Nephron progenitor cell (in vitro differentiated cells): ENCODE measurements at regions not wholly inside any gene's neighbourhood (a gene's known extent, or its start where the extent isn't known, plus 50 kb on each side); places are given as distances from the start of the nearest gene placed in this dataset.
A peak's percentile ranks its signal among the peaks of the same experiment; 100 is the strongest.

Experiments used
- DNase-seq: peaks from one replicate; pipeline ENCODE4 v3.0.0; 2021
- H3K27ac Mint-ChIP-seq: 2 replicates; pipeline ENCODE4 v1.8.0; 2021; ENCODE audit warnings: mild to moderate bottlenecking, moderate library complexity, mixed read lengths
- H3K27me3 Mint-ChIP-seq: 2 replicates; pipeline ENCODE4 v1.8.0; 2021; ENCODE audit warnings: mild to moderate bottlenecking, low read depth, mixed read lengths; ENCODE audit not compliant: poor library complexity
- H3K36me3 Mint-ChIP-seq: 2 replicates; pipeline ENCODE4 v1.8.0; 2021; ENCODE audit warnings: low read depth, mixed read lengths
- H3K4me1 Mint-ChIP-seq: 2 replicates; pipeline ENCODE4 v1.8.0; 2021; ENCODE audit warnings: mixed read lengths
- H3K4me3 Mint-ChIP-seq: 2 replicates; pipeline ENCODE4 v1.8.0; 2021; ENCODE audit warnings: mild to moderate bottlenecking, moderate library complexity, mixed read lengths
- H3K9me3 Mint-ChIP-seq: 2 replicates; pipeline ENCODE4 v1.8.0; 2021; ENCODE audit warnings: mild to moderate bottlenecking, moderate library complexity, mixed read lengths
- TF ChIP-seq, protein P1 (sequence below): fragments of 200-600 bp; sonication (generic); IDR thresholded peaks from 2 replicates; pipeline ENCODE4 v1.5.0; 2021; ENCODE audit warnings: antibody characterized with exemption

DNA sequence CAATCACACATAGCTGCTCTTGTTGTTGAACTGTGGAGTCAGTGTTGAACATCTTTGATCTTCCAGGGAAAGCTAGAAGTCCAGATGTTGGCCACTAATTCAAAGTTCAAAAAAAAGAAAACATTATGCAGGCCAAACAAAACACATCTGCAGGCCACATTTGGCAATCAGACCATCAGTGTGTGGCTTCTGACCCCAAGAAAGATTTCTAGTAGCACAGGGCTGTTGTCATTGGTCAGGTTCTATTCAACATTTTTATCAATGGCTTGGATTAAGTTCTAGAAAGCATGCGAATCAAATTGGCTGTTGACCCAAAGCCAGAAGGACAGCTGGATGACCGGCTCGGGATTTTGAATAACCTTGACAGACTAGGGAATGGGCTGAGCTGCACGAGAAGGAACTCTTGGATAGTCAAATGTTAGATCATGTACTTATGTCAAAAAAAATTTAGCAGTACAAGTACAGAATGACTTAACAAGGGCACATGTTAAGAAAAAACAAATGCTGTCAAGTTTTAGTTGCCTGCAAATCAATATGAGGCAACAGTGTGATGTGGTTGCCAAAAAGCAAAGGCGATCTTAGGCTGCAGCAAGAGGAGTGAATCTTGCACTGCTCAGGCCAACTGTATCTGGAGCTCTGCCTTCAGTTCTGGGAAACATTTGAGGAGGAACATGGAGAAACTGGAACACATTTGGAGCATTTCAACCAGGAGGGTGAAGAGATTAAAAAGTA lies 187.6 kb downstream of the RGS9 start:
- TF ChIP-seq, protein P1, sequence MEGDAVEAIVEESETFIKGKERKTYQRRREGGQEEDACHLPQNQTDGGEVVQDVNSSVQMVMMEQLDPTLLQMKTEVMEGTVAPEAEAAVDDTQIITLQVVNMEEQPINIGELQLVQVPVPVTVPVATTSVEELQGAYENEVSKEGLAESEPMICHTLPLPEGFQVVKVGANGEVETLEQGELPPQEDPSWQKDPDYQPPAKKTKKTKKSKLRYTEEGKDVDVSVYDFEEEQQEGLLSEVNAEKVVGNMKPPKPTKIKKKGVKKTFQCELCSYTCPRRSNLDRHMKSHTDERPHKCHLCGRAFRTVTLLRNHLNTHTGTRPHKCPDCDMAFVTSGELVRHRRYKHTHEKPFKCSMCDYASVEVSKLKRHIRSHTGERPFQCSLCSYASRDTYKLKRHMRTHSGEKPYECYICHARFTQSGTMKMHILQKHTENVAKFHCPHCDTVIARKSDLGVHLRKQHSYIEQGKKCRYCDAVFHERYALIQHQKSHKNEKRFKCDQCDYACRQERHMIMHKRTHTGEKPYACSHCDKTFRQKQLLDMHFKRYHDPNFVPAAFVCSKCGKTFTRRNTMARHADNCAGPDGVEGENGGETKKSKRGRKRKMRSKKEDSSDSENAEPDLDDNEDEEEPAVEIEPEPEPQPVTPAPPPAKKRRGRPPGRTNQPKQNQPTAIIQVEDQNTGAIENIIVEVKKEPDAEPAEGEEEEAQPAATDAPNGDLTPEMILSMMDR = no peak
- Mint-ChIP-seq H3K9me3 (no peaks in the 10 kb centered on the region), H3K27me3 (peaks cover 7% of the 10 kb centered on the region), H3K4me3 (no peak overlapping the region), H3K36me3 (no peaks in the 10 kb centered on the region), H3K4me1 (peaks cover 16% of the 10 kb centered on the region), H3K27ac (no peak overlapping the region)
- no peak for DNase-seq

- no peak overlapping the region for H3K27ac Mint-ChIP-seq
- DNase-seq = no peak
- H3K27me3 Mint-ChIP-seq = peaks cover 7% of the 10 kb centered on the region
- no peaks in the 10 kb centered on the region for H3K36me3 Mint-ChIP-seq
- H3K4me1 Mint-ChIP-seq = peaks cover 16% of the 10 kb centered on the region
- no peak overlapping the region for H3K4me3 Mint-ChIP-seq
- H3K9me3 Mint-ChIP-seq = peaks cover 3% of the 10 kb centered on the region
- TF ChIP-seq, protein P1 = no peak
Observed at GRCh38 chr17:65323049-65323448, 185.9 kb downstream of the RGS9 start.

DNA sequence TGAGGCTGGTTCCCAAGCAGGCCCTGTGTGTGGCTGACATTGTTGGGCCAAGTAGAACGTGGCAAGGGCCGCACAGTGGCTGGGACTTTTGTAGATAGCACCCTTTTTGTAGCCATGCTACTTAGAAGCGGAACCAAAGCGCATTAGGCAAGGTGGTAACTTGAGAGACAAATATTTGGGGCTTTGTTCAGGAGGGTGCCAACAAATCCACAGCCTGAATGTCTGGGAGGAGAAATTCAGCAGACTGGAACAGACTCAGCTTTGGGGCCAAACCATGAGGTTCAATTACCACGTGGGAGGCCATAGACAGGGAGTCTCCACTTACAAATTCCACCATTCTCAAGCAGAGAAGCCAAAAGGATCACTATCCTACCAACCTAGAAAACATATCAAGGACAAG lies 183.7 kb downstream of the RGS9 start:
- TF ChIP-seq, protein P1 = no peak
- peak overlapping the region; percentile 85 for H3K27ac Mint-ChIP-seq
- H3K4me3 Mint-ChIP-seq = no peak overlapping the region
- H3K4me1 Mint-ChIP-seq = peaks cover 16% of the 10 kb centered on the region
- no peak for DNase-seq
- peaks cover 7% of the 10 kb centered on the region for H3K27me3 Mint-ChIP-seq
- H3K36me3 Mint-ChIP-seq = no peaks in the 10 kb centered on the region
- H3K9me3 Mint-ChIP-seq = peaks cover 3% of the 10 kb centered on the region

DNA sequence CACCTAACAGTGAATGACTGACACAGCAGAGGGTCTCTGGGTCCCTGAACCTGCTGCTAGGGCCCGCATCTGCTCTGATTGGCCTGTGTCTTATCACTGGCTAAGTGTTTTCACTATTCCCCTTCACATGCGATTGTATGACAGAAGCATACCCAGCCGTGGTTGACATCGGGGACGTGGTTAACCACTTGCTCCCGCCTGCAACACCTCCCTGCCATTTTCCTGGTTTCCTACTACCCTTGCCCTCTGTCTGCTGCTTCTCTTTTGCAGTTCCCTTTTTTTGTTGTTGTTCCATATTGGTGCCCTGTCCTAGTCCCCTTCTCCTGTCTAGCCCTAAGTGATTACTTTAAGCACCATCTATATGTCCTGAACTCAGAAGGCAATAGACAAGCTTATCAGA lies 177.0 kb downstream of the RGS9 start:
- Mint-ChIP-seq H3K4me1 (peaks cover 29% of the 10 kb centered on the region), H3K36me3 (no peaks in the 10 kb centered on the region), H3K9me3 (peaks cover 3% of the 10 kb centered on the region), H3K4me3 (no peak overlapping the region), H3K27me3 (peaks cover 12% of the 10 kb centered on the region), H3K27ac (no peak overlapping the region)
- TF ChIP-seq, protein P1 = no peak
- DNase-seq = no peak

- peaks cover 12% of the 10 kb centered on the region for H3K27me3 Mint-ChIP-seq
- TF ChIP-seq, protein P1 = no peak
Observed at GRCh38 chr17:65312718-65313377, 175.7 kb downstream of the RGS9 start.

DNA sequence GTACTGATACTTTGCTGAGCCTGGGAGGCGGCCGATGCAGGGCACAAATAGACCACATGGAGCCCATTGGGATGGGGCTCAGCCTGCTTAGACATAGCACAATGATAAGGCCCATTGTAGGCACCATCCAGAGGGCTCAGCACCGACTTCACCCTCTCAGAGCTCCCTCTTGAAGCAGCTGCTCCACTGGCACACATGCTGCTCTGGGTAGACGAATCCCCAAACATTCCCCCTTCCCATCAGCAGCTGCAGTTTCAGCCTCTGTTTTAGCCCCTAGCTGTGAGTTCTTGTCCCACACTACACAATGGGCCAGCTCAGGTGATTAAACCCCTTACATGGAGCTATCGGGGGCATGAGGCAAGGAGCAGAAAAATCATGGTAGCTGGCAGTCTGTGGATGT lies 174.1 kb downstream of the RGS9 start:
- TF ChIP-seq, protein P1 = no peak
- Mint-ChIP-seq H3K36me3 (no peaks in the 10 kb centered on the region), H3K4me1 (peaks cover 29% of the 10 kb centered on the region), H3K27ac (no peak overlapping the region), H3K27me3 (peaks cover 12% of the 10 kb centered on the region), H3K9me3 (peaks cover 5% of the 10 kb centered on the region), H3K4me3 (no peak overlapping the region)
- no peak for DNase-seq

More at GRCh38 chr17:65312718-65313377, 175.7 kb downstream of the RGS9 start:
- no peak for DNase-seq
- peak overlapping the region; percentile 47 for H3K27ac Mint-ChIP-seq
- peaks cover 29% of the 10 kb centered on the region for H3K4me1 Mint-ChIP-seq
- H3K36me3 Mint-ChIP-seq = no peaks in the 10 kb centered on the region
- no peaks in the 10 kb centered on the region for H3K9me3 Mint-ChIP-seq
- H3K4me3 Mint-ChIP-seq = no peak overlapping the region
